Breast epithelium (tissue), 3 donors: ENCODE measurements at regions not wholly inside any gene's neighbourhood (a gene's known extent, or its start where the extent isn't known, plus 50 kb on each side); places are given as distances from the start of the nearest gene placed in this dataset.

Experiments used
- POLR2AphosphoS5 ChIP-seq, 3 donors: sonication (generic); formaldehyde crosslinking; IDR thresholded peaks; one replicate each; pipeline ENCODE4 v1.6.1; 2017; ENCODE audit warnings: antibody characterized with exemption in 3 of 3
- TF ChIP-seq, protein P1 (sequence below), 3 donors: fragments of 450-650 bp; IDR thresholded peaks; one replicate each; pipeline ENCODE4 v1.5.1; 2016 to 2017; ENCODE audit warnings: antibody characterized with exemption in 3 of 3, mild to moderate bottlenecking in 3 of 3, moderate library complexity in 3 of 3

DNA sequence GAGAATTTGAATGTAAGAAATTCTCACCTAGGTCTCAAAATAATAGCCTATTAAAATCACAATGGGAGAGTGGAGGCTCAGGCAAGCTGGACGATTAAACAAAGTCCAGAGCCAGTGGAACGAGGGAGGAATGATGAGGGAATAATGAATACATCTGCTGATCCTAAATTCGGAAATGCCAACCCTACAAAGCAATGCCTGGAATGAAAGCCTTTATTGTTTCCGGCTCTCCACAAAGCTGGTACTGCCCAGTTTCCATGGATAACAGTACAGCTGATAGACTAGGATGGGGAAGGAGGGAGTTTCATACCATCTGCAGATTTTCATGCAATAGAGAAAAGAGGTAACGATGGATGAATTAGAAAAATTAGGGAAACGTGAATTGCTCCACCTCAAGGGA is 356.1 kb downstream of the CBLN4 start:
- TF ChIP-seq, protein P1, sequence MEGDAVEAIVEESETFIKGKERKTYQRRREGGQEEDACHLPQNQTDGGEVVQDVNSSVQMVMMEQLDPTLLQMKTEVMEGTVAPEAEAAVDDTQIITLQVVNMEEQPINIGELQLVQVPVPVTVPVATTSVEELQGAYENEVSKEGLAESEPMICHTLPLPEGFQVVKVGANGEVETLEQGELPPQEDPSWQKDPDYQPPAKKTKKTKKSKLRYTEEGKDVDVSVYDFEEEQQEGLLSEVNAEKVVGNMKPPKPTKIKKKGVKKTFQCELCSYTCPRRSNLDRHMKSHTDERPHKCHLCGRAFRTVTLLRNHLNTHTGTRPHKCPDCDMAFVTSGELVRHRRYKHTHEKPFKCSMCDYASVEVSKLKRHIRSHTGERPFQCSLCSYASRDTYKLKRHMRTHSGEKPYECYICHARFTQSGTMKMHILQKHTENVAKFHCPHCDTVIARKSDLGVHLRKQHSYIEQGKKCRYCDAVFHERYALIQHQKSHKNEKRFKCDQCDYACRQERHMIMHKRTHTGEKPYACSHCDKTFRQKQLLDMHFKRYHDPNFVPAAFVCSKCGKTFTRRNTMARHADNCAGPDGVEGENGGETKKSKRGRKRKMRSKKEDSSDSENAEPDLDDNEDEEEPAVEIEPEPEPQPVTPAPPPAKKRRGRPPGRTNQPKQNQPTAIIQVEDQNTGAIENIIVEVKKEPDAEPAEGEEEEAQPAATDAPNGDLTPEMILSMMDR (IDR thresholded peaks at IDR 0.05), result no peak
- no peak for TF ChIP-seq POLR2AphosphoS5 (IDR thresholded peaks at IDR 0.05)
